GM12873 (cell line): ENCODE measurements at regions not wholly inside any gene's neighbourhood (a gene's known extent, or its start where the extent isn't known, plus 50 kb on each side); places are given as distances from the start of the nearest gene placed in this dataset.

Experiments
- TF ChIP-seq, protein P1 (sequence below): IDR thresholded peaks from 2 replicates; pipeline ENCODE4 v1.5.1; 2012; ENCODE audit warnings: low read depth, mild to moderate bottlenecking, moderate library complexity, low read length, control low read depth; ENCODE audit not compliant: insufficient read depth; ENCODE audit errors: missing control alignments

DNA sequence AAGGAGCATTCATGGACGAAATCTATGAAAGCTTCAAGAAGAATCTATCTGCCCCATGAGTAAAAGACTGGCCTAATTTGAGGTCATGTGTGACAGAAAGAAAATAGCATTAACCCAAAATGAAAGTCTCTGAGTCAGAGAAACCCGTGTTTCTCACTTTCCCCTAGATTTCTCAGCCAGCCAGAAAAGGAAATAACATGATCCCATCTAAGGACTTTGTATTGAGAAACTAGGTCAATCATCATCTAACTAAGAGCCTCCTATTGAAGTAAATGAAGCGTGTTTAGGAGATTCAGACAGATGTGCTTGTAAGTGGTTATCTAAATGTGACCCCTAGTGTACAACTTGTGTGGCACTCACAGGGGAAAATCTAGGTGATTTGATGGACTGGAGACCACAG is 77.3 kb upstream of the ZNF366 start:
- TF ChIP-seq, protein P1, sequence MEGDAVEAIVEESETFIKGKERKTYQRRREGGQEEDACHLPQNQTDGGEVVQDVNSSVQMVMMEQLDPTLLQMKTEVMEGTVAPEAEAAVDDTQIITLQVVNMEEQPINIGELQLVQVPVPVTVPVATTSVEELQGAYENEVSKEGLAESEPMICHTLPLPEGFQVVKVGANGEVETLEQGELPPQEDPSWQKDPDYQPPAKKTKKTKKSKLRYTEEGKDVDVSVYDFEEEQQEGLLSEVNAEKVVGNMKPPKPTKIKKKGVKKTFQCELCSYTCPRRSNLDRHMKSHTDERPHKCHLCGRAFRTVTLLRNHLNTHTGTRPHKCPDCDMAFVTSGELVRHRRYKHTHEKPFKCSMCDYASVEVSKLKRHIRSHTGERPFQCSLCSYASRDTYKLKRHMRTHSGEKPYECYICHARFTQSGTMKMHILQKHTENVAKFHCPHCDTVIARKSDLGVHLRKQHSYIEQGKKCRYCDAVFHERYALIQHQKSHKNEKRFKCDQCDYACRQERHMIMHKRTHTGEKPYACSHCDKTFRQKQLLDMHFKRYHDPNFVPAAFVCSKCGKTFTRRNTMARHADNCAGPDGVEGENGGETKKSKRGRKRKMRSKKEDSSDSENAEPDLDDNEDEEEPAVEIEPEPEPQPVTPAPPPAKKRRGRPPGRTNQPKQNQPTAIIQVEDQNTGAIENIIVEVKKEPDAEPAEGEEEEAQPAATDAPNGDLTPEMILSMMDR, result peak; percentile 16

GRCh38 chr5:72572236-72572765 is 65.1 kb upstream of the ZNF366 start:
- TF ChIP-seq, protein P1, result no peak

DNA sequence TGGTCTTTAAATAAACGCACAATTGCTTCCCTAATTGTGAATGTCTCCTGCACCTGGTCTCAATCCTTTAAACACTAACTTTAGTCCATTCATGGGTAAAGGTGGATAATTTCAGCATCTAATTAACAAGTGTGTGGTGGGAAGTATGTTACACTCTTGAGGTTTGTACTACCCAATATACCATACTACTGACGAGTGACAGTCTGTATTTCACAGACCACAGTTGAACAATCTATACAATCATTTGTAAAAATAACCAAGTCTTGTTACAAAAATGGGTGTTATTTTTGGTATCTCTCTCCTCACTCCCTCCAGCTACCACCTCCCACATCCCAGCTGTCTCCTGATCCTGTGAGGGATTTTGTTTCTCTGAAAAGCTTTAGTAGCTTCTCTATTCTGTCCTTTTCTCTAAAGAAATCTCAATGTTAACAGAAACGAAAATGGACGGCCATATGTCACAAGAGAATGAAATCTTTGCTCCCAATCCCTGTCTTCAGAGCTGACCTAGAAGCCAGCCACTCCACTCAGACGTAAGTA is 62.3 kb upstream of the ZNF366 start:
- TF ChIP-seq, protein P1, result no peak

DNA sequence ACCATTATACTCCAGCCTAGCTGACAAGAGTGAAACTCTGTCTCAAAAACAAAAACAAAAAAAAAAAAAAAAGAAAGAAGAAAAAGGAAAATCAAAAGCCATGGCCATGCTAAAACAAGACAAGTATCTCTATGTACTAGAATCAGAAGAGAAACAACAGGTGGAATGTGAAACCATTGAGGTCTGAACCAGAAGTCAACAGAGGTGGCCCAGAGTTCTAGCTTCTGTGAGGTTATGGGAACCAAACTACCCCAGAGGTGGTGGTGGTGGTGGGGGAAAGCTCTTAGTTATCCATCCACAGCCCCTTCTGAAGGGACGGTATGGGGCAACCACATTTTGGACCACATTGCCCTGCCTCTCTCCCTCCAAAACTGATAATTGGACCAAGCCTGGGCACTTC is 59.5 kb upstream of the ZNF366 start:
- TF ChIP-seq, protein P1, result no peak

GRCh38 chr5:72565513-72566289 is 58.5 kb upstream of the ZNF366 start:
- TF ChIP-seq, protein P1, result no peak

- TF ChIP-seq, protein P1, result no peak
Observed at GRCh38 chr5:72562717-72563116, 55.5 kb upstream of the ZNF366 start.

DNA sequence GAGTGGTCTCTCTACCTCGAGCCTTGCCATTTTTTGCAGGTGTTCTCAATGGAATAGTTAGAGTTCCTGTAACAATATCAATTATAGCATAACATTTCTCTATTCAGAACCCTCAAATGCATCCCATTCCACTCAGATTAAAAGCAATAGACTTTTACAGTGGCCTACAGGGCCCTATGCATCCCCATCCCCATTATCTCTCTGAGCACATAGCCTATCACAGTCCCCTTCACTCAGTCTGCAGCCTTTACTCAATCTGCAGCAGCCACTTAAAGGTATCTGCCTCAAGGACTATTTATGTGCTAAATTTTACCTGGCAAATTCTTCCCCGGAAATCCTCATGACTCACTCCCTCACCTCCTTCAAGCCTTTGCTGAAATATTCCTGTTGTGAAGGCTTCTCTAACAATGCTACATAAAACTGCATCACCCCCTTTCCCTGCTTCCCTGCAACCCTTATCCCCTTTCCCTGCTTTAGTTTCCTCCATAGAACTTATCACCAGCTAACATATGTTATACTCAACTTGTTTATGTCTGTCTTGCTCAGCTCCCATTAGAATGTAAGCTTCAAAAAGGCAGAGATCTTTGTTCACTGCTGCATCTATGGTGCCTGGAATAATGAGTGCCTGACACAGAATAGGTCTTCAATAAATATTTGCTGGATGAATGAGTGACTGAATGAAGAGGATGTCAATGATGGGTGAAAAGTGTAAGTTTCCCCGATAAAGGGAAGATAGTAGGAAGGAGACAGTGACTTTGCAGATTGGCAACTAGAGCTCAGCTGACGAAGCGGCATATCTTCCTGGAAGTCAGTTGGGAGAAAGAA is 54.1 kb upstream of the ZNF366 start:
- TF ChIP-seq, protein P1, result no peak
